H1 (cell line): ENCODE measurements at regions not wholly inside any gene's neighbourhood (a gene's known extent, or its start where the extent isn't known, plus 50 kb on each side); places are given as distances from the start of the nearest gene placed in this dataset.

ENCODE experiments used
- CHD7 ChIP-seq: fragments of 300-600 bp; sonication (generic); IDR thresholded peaks from 2 replicates; pipeline ENCODE4 v1.7.1; 2012; ENCODE audit warnings: low read length, moderate library complexity, mild to moderate bottlenecking, inconsistent platforms; ENCODE audit not compliant: insufficient replicate concordance

- TF ChIP-seq CHD7 = no peak
Measured at GRCh38 chr10:47150581-47150980, 149.4 kb upstream of the GDF10 start (continued).
